ENCODE measurements at regions not wholly inside any gene's neighbourhood (a gene's known extent, or its start where the extent isn't known, plus 50 kb on each side); places are given as distances from the start of the nearest gene placed in this dataset.

GRCh38 chr11:97912629-97913028 lies 1108.1 kb upstream of the CNTN5 start:
- no peak for TF ChIP-seq CTCF (IDR thresholded peaks at IDR 0.05 in 8 of 11, conservative IDR thresholded peaks at IDR 0.05 in 3 of 11)
- TF ChIP-seq POLR2AphosphoS5 (IDR thresholded peaks at IDR 0.05), result no peak
